ENCODE measurements at regions not wholly inside any gene's neighbourhood (a gene's known extent, or its start where the extent isn't known, plus 50 kb on each side); places are given as distances from the start of the nearest gene placed in this dataset.

DNA sequence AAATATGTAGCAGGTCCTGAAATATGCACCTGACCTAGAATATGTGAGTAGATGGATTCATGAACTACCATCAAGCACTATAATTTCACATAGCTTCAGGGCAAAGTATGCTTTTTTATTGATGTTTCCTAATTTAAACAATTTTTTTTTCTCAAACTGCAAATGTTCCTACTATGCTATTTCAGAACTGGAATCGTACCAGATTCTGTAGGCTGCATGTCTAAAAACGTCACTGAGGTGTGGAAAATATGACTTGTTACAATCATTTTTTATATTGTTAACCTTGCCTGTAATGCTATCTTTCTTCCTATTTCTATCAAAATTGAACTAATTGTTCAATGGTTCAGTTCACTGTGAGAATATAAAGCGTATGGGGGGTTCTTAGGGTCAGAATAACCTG lies 78.0 kb upstream of the RERGL start:
- intact Hi-C loops (cut with micrococcal nuclease) (no loop called here), in situ Hi-C loops (cut with MboI; ENCODE audit: low sequenced_read_pairs) (no loop called here), dilution Hi-C loops (cut with HindIII; ENCODE audit: low sequenced_read_pairs, unreplicated experiment) (no loop called here)
- no CpG with 5 or more reads among the region's 3 CpGs for WGBS, 2 experiments (ENCODE audit: extremely low coverage in 2 of 2, insufficient read length in 1 of 2)
- ATAC-seq (ENCODE audit: low read depth) (no peak), DNase-seq (no peak)
- H3K79me1 ChIP-seq (ENCODE audit: low read depth in 1 of 2, low read length in 2 of 2), result no peaks in the 10 kb centered on the region
- H2AFZ ChIP-seq (replicated peaks; ENCODE audit: low read length, poor library complexity), result no peak overlapping the region
- no peak overlapping the region for H3K9ac ChIP-seq (ENCODE audit: low read depth, low read length)
- no peaks in the 10 kb centered on the region; the same call in 1 of the 2 replicates for H3K4me1 ChIP-seq (ENCODE audit: control insufficient read depth, insufficient read depth, low read length)
- CTCF ChIA-PET, result no interaction called here
- no peaks in the 10 kb centered on the region for H3K9me1 ChIP-seq (ENCODE audit: insufficient read depth, low read length)
- TF ChIP-seq MAFK (IDR thresholded peaks at IDR 0.05; ENCODE audit: low read depth, low read length) (no peak), BHLHE40 (IDR thresholded peaks at IDR 0.05; ENCODE audit: low read depth, low read length) (no peak), USF2 (IDR thresholded peaks at IDR 0.05; ENCODE audit: low read depth, low read length) (no peak), NFE2L2 (IDR thresholded peaks at IDR 0.05; ENCODE audit: low read depth, low read length) (no peak), CHD1 (IDR thresholded peaks at IDR 0.05; ENCODE audit: low read depth, low read length) (no peak)
- no peak overlapping the region for H2BK5ac ChIP-seq (ENCODE audit: low read depth, low read length, poor library complexity, severe bottlenecking)
- no peak overlapping the region for H3K4me2 ChIP-seq (ENCODE audit: low read depth, low read length)
- H2BK15ac ChIP-seq (ENCODE audit: low read depth, low read length), result no peak overlapping the region
- H3K18ac ChIP-seq (ENCODE audit: low read depth, low read length), result no peak overlapping the region
- no peak overlapping the region for H3K14ac ChIP-seq (replicated peaks; ENCODE audit: low read depth, low read length)
- no peak overlapping the region for H4K91ac ChIP-seq (ENCODE audit: insufficient read depth, low read depth, low read length)
- no peak overlapping the region for H4K5ac ChIP-seq (ENCODE audit: low read depth, low read length)
- H4K20me1 ChIP-seq (ENCODE audit: insufficient read depth, low read length), result no peaks in the 10 kb centered on the region
- no peaks in the 10 kb centered on the region for H3K27me3 ChIP-seq (ENCODE audit: control insufficient read depth, insufficient read depth, low read length)
- H2BK20ac ChIP-seq (ENCODE audit: low read depth, low read length), result no peak overlapping the region
- no peak overlapping the region for H3K4me3 ChIP-seq (ENCODE audit: insufficient read depth, low read depth, low read length)
- H3K56ac ChIP-seq (ENCODE audit: extremely low read depth, insufficient read depth, low read length), result no peak overlapping the region
- no peak overlapping the region for H3K23ac ChIP-seq (ENCODE audit: low read depth, low read length)
- POLR2A ChIA-PET (ENCODE audit: unreplicated experiment), result no interaction called here
- H3K4ac ChIP-seq (ENCODE audit: low read depth, low read length), result no peak overlapping the region
- no peaks in the 10 kb centered on the region for H3K36me3 ChIP-seq (ENCODE audit: control insufficient read depth, insufficient read depth, low read length)
- no peaks in the 10 kb centered on the region; the same call in 1 of the 2 replicates for H3K9me3 ChIP-seq (ENCODE audit: control insufficient read depth, insufficient read depth, low read length)
- no TSS peak for BruUV-seq (replicated peaks)
- no peak overlapping the region for H4K8ac ChIP-seq (ENCODE audit: low read depth in 2 of 2, low read length in 2 of 2)
- H2BK120ac ChIP-seq (ENCODE audit: low read depth, low read length), result no peak overlapping the region
- no peak overlapping the region for H2AK5ac ChIP-seq (ENCODE audit: low read depth, low read length)
- no peak overlapping the region for H2AK9ac ChIP-seq (replicated peaks; ENCODE audit: low read depth, low read length, poor library complexity)
- no peak overlapping the region for H3K27ac ChIP-seq (ENCODE audit: insufficient read depth, low read length)
